Adrenal gland (tissue), 5 donors: ENCODE measurements at regions not wholly inside any gene's neighbourhood (a gene's known extent, or its start where the extent isn't known, plus 50 kb on each side); places are given as distances from the start of the nearest gene placed in this dataset.

ENCODE experiments used
- CTCF ChIP-seq, 6 experiments: fragments of 450-650 bp in 4 of 6; fragments of 200-600 bp in 2 of 6; sonication (generic) in 1 of 6; IDR thresholded peaks; 1 replicate in 5 of 6; 2 replicates in 1 of 6; pipeline versions ENCODE4 v1.5.1 to v1.8.0; 2016 to 2021; ENCODE audit warnings: antibody characterized with exemption in 6 of 6, mild to moderate bottlenecking in 2 of 6, moderate library complexity in 1 of 6
- POLR2A ChIP-seq, 2 donors: fragments of 450-650 bp; IDR thresholded peaks; one replicate each; pipeline ENCODE4 v1.6.1; 2017; ENCODE audit warnings: antibody characterized with exemption in 2 of 2, mild to moderate bottlenecking in 2 of 2, moderate library complexity in 1 of 2
- donor health status: DM: no; HTN: no; CAD: no.

DNA sequence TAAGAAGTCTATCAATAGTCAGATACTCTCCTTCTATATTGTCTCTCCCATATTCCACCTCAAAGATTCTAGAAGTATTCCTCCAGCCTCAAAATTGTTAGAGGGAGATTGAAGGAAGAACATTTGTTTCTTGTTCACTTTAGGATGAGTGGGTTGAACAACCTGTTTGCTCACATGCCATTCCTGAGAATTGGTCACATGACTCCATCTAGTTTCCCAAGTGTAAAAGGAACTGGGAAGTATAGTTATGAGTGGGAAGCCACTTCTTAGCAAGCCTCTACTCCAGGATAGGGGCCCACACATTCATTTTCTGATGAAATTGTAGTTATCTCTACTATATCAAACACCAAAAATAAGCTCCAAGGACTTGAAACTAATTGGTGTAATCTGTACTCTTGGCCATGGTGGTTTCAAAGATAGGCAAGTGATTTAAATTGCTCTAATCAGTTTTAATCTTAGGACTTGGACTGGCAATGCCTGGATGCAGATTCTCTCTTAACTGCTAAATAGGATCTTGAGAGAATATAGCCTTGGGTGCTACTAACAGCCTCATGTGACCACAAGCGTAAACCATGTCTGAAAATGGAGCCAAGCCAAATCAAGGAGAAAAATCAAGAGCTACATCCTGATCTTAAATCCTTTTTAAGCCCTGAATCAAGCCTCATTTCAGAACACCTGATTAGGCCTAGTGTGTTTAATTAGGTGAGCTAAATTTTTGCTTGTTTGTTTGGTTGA lies 758.7 kb upstream of the MAN1A1 start:
- TF ChIP-seq CTCF (IDR thresholded peaks at IDR 0.05) (no peak), POLR2A (IDR thresholded peaks at IDR 0.05) (no peak)
